Activated naive CD4-positive, alpha-beta T cell treated with anti-CD3 and anti-CD28 coated beads for 36 hours (primary cell): ENCODE measurements at regions not wholly inside any gene's neighbourhood (a gene's known extent, or its start where the extent isn't known, plus 50 kb on each side); places are given as distances from the start of the nearest gene placed in this dataset.

Source experiments
- CTCF ChIA-PET: fragments of 350-600 bp; sonication (Branson Sonifier 250); formaldehyde crosslinking; loops from one replicate; lab custom pipeline; 2021; ENCODE audit warnings: antibody characterized with exemption; lab: Charles Lee
- DNase-seq: peaks from one replicate; pipeline ENCODE4 v3.0.0-alpha.2; 2020
- H3K27ac Mint-ChIP-seq: one replicate; pipeline ENCODE4 v1.8.0; 2021; ENCODE audit warnings: mild to moderate bottlenecking, mixed read lengths
- H3K27me3 Mint-ChIP-seq: one replicate; pipeline ENCODE4 v1.8.0; 2021; ENCODE audit warnings: low read depth, mixed read lengths
- H3K36me3 Mint-ChIP-seq: one replicate; pipeline ENCODE4 v1.8.0; 2021; ENCODE audit warnings: low read depth, mixed read lengths
- H3K4me1 Mint-ChIP-seq: one replicate; pipeline ENCODE4 v1.8.0; 2021; ENCODE audit warnings: low read depth, mixed read lengths
- H3K4me3 Mint-ChIP-seq: one replicate; pipeline ENCODE4 v1.8.0; 2021; ENCODE audit warnings: mild to moderate bottlenecking, moderate library complexity, mixed read lengths
- H3K9me3 Mint-ChIP-seq: one replicate; pipeline ENCODE4 v1.8.0; 2021; ENCODE audit warnings: mixed read lengths
- intact Hi-C: fragments of 100-400 bp; cut with micrococcal nuclease; formaldehyde crosslinking; loops from one replicate; pipeline ENCODE4 v1.15.1; 2023

DNA sequence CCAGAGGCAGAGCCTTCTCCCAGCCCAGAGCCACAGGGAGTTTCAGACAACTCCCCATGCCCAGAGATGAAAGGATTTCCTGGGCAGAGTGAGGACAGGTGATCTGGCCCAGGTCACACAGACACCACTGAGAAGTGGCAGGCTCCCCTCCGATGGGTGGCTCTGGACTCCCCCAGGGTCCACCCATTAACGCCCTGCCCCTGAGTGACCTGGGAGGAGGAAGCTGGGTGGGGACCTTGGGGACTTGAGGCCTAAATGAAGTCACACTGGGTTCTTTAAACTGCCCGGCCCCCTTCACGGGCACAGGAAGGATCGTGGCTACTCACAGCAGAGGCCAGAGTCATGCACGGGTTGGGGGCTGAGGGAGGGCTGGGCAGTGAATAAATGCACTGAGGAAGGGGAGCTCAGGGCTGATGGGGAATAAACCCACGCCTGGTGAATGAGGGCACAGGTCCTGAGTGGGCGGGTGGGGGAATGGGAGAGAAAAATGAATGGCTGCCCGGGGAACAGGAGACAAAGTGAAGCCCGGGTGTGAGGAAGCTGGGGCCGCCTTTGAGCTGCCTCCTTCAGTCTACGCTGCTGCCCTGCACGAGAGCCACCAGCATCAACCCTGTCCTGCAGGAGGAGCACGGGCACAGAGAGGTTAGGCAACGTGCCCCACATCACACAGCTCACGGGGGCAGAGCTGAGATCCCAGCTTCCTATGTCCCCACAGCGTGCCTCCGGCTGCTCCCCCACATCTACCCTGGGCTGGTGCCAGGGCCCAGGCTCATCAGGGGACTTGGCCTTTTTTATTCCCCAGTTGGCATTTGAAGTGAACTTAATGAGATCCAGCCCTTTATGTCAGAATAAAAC is 404.3 kb downstream of the MATN1 start:
- intact Hi-C loops: no loop called here
- H3K27me3 Mint-ChIP-seq: peaks cover 7% of the 10 kb centered on the region
- no peak overlapping the region for H3K4me3 Mint-ChIP-seq
- no peaks in the 10 kb centered on the region for H3K9me3 Mint-ChIP-seq
- DNase-seq: no peak
- CTCF ChIA-PET: no interaction called here
- H3K36me3 Mint-ChIP-seq: no peaks in the 10 kb centered on the region
- H3K4me1 Mint-ChIP-seq: no peaks in the 10 kb centered on the region
- H3K27ac Mint-ChIP-seq: no peak overlapping the region

DNA sequence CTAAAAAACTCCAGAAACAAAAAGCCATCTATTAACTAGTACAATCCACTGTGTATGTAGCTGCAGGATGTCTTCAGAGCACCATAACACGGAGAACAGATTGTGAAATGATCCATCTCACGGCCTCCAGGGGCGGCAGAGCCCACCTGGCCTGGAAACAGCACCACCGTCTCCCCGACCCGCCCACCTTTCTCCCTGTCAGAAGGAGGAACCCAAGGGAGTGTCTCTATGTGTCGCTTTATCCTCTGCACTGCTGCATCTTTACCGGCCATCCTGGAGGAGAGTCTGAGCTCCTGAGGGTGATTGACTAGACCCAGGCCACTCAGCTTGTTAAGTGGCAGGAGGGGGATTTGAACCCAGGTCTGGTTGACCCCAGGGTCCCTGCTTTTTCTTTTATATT is 405.0 kb downstream of the MATN1 start:
- intact Hi-C loops: no loop called here
- CTCF ChIA-PET: no interaction called here
- Mint-ChIP-seq H3K27ac (no peak overlapping the region), H3K4me3 (no peak overlapping the region), H3K36me3 (no peaks in the 10 kb centered on the region), H3K4me1 (no peaks in the 10 kb centered on the region), H3K27me3 (peaks cover 7% of the 10 kb centered on the region), H3K9me3 (no peaks in the 10 kb centered on the region)
- DNase-seq: no peak

DNA sequence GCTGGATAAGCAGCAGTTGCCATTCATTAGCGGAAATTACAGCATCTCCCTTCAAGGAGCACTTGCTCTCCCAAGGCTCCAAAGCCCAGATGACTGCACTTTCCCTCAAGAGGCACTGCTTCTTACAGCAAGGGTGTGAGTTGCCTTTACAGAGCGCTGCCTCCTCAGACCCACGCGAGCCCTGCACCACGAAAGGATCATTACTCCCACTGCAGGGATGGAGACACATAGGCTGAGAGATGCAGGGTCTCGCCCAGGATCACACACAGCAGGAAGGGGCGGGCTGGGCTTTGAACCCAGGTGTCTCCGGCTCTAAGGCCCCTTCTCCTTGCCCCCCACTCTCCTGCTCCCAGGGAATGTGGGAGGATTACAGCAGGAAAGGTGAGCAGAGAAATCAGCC is 405.5 kb downstream of the MATN1 start:
- DNase-seq: no peak
- Mint-ChIP-seq H3K27me3 (peaks cover 7% of the 10 kb centered on the region), H3K27ac (no peak overlapping the region), H3K4me1 (no peaks in the 10 kb centered on the region), H3K36me3 (no peaks in the 10 kb centered on the region), H3K9me3 (no peaks in the 10 kb centered on the region), H3K4me3 (no peak overlapping the region)
- CTCF ChIA-PET: no interaction called here
- intact Hi-C loops: no loop called here

DNA sequence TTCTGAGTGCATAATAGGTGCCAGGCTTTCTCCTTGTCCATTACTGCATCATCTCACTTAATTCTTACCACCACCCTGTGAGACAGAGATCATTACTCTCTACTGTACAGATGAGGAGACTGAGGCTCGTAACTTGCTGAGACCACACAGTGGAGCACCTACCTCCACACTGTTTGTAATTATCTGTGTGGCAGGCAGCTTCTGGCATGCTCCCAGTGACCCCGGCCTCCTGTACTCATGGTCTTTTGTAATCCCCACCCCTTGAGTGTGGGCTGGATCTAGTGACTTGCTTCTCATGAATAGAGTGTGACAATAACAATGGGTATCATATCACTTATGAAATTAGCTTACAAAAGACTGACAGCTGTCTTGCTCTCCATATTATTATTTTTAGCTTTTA is 407.3 kb downstream of the MATN1 start:
- Mint-ChIP-seq H3K9me3 (no peaks in the 10 kb centered on the region), H3K36me3 (no peaks in the 10 kb centered on the region), H3K27me3 (peaks cover 7% of the 10 kb centered on the region), H3K4me3 (no peak overlapping the region), H3K4me1 (no peaks in the 10 kb centered on the region), H3K27ac (no peak overlapping the region)
- intact Hi-C loops: no loop called here
- CTCF ChIA-PET: no interaction called here
- DNase-seq: no peak

DNA sequence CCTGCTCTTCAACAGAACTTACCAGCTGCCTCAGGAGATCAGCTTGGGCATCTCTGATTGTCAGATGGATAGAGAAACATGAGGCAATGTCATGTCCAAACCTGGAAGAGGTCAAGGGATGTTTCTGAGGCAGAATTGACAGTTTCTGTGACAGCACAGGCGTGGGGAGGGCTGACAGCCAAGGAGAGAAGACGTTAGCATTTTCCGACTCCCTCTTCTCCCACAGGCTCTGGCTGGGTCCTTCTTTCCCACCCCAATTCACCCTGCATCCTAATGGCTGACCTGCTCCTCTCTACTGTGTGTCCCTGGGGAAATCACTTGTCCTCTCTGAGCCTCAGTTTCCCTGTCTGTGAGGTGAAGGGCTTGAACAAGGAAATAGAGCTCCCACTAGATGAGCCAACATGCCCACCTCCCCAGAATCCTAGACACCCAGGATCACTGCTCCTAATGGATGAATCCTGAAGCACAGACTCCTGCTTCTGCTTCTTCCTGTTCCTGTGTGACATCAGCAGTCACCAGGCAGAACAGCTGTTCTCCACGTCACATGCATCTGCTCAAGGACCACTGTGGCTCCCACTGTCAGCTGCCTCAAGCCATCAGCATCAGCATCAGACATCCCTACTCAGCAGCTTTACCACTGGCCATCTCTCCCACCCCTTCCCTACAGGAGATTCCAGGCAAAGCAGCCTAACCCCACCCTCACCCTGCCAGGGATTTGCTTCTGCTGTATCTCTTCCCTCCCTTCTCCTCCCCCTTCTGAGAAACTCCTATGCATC is 408.0 kb downstream of the MATN1 start:
- DNase-seq: no peak
- H3K4me1 Mint-ChIP-seq: no peaks in the 10 kb centered on the region

DNA sequence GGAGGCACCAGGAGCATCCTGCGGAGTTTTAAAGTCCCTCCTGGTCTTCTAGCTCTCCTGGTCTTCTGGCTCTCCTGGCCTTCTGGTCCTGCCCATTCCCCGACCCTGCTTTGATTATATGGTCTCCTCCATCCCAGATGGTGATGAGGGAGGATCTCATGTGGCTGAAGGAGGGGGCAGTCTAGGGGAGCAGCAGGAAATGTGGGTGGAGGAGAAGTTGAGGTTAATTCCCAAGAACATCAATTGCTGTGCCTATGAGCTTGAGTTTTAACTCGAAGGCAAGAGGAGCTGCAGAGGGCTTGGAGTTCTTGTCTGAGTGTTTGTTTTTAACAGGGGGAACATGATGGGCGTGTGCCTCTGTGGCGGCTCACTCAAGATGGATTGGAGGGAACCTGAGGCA is 408.8 kb downstream of the MATN1 start:
- H3K27me3 Mint-ChIP-seq: peaks cover 5% of the 10 kb centered on the region
- CTCF ChIA-PET: no interaction called here

More for the DNA sequence above, 408.0 kb downstream of the MATN1 start:
- CTCF ChIA-PET: no interaction called here
- Mint-ChIP-seq H3K27me3 (peaks cover 7% of the 10 kb centered on the region), H3K9me3 (no peaks in the 10 kb centered on the region), H3K36me3 (no peaks in the 10 kb centered on the region), H3K27ac (no peak overlapping the region), H3K4me3 (no peak overlapping the region)
- intact Hi-C loops: no loop called here

DNA sequence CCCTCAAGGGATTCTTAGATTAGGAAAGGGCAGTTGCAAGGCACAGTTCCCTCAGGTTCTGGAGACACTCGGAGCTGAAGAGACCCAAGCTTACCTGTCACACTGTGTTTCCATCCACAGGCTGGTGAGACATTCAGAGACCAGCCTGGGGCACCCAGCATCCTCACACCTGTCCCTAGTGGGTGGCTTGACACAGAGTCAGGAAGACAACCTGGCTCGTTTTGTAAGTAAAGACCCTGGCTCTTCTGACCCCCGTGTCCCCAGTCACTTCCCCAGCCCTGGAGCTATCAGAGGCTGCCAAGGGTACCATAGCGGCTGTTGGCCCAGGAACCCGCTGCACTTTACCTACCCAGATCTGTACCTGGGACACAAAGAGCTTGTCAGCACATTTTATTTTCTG is 409.8 kb downstream of the MATN1 start:
- intact Hi-C loops: no loop called here
- CTCF ChIA-PET: no interaction called here
- Mint-ChIP-seq H3K4me3 (no peak overlapping the region), H3K9me3 (no peaks in the 10 kb centered on the region), H3K36me3 (no peaks in the 10 kb centered on the region), H3K4me1 (no peaks in the 10 kb centered on the region), H3K27ac (no peak overlapping the region), H3K27me3 (peaks cover 3% of the 10 kb centered on the region)
- no peak for DNase-seq

More for the DNA sequence above, 408.8 kb downstream of the MATN1 start:
- H3K4me3 Mint-ChIP-seq: no peak overlapping the region
- H3K4me1 Mint-ChIP-seq: no peaks in the 10 kb centered on the region
- DNase-seq: no peak
- no peaks in the 10 kb centered on the region for H3K36me3 Mint-ChIP-seq
- intact Hi-C loops: no loop called here
- H3K27ac Mint-ChIP-seq: no peak overlapping the region
- H3K9me3 Mint-ChIP-seq: no peaks in the 10 kb centered on the region

DNA sequence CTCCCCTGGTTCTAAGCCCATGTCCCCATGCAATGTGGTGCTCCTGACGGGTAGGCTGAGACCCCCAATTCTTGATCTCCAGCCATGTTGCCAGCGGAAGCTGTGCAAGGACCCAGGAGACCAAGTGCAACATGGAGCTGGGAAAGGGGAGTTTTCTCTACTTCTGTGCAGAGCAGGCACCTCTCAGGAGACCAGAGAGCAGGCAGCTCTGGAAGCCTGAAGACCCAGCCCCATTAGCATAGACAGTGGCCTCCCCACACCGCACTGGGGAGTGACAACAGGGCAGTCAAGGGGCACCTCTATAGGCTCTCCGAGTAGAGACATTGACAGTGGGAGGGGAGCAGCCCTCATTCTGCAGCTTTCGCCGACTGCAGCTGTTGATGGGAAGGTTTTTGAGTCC is 410.2 kb downstream of the MATN1 start:
- intact Hi-C loops: no loop called here
- CTCF ChIA-PET: no interaction called here
- Mint-ChIP-seq H3K9me3 (no peaks in the 10 kb centered on the region), H3K27me3 (peaks cover 5% of the 10 kb centered on the region), H3K4me3 (no peak overlapping the region), H3K4me1 (no peaks in the 10 kb centered on the region), H3K36me3 (no peaks in the 10 kb centered on the region), H3K27ac (no peak overlapping the region)
- DNase-seq: no peak

DNA sequence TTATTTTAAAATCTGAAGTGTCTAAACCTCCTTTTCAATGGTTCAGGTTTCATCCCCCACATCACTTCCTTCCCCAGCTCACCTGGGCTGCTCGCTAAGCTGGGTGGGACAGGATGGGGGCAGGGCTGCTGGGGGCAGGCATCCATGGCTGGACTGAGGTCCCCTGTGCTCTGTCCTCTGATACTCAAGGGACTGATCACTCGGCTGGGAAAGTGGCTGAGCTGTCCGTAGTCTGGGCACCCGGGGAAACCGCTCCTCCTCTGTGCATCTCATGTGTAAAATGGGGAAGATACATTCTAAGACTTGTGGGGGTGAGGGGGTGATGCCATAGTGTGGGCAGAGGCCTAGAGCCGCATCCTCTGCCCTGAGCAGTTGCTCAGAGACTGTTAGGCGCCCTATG is 411.2 kb downstream of the MATN1 start:
- H3K4me1 Mint-ChIP-seq: no peaks in the 10 kb centered on the region
- CTCF ChIA-PET: no interaction called here

DNA sequence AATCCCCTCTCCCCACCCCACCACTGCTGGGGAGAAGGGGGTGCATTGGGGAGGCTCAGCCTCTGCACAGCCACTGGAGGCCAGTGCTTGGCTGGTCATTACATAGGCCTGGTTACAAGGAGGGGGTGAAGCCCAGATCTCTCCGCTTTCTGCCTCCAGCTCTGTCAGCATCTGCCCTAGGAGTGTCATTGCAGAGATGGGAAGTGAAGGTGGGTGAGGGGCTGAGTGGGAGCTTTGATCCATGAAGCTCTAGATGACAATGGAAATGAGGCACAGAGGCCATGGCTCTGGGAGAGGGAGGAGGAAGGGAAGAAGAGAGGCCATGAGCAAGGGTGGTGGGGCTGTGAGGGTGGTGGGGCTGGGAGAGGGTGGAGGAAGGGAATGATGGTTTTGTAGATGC is 411.6 kb downstream of the MATN1 start:
- Mint-ChIP-seq H3K27ac (no peak overlapping the region), H3K4me3 (no peak overlapping the region), H3K4me1 (no peaks in the 10 kb centered on the region), H3K36me3 (no peaks in the 10 kb centered on the region), H3K9me3 (no peaks in the 10 kb centered on the region), H3K27me3 (peaks cover 11% of the 10 kb centered on the region)
- CTCF ChIA-PET: no interaction called here
- no peak for DNase-seq
- intact Hi-C loops: no loop called here

More for the DNA sequence above, 411.2 kb downstream of the MATN1 start:
- intact Hi-C loops: no loop called here
- Mint-ChIP-seq H3K9me3 (no peaks in the 10 kb centered on the region), H3K4me3 (no peak overlapping the region), H3K27me3 (peaks cover 10% of the 10 kb centered on the region), H3K36me3 (no peaks in the 10 kb centered on the region), H3K27ac (no peak overlapping the region)
- no peak for DNase-seq

DNA sequence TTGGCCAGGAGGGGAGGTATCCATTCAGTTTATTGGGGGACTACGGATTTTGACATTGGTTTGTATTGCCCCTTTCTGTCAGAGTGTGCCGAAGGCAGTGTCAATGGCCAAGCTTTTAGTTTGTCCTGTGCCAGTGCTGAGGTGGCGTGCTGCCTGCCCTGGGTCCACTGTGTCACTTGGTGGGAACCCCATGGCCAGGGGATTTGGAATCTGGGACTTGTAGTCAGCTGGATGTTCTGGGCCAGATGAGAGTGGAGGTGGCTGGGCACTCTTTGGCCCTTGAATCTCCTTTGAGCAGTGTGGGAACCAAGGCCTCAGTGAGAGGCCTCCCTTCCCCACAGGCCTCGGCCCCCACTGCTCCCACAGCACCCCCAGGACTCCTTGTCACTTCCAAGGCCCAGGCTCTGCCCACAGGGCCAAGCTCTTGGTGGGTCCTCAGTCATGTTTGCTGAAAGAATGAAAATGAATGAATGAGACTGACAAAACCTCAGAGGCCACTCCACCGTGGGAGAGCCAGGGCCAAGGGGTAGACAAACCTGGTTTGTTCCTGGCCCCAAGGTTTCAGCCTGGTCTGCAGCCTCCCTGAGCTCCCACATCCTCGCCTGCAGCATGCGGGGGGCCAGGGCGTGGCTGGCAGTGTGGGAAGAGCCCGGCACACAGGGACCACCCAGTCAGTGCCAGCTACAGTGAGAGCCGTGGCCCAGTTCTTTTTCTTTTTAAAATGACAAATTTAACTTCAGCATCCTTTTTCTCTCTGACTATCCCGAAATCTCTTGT is 412.2 kb downstream of the MATN1 start:
- Mint-ChIP-seq H3K4me3 (no peak overlapping the region), H3K27ac (no peak overlapping the region), H3K27me3 (peaks cover 11% of the 10 kb centered on the region), H3K36me3 (no peaks in the 10 kb centered on the region), H3K4me1 (no peaks in the 10 kb centered on the region), H3K9me3 (no peaks in the 10 kb centered on the region)
- CTCF ChIA-PET: no interaction called here
- no peak for DNase-seq
- intact Hi-C loops: no loop called here

DNA sequence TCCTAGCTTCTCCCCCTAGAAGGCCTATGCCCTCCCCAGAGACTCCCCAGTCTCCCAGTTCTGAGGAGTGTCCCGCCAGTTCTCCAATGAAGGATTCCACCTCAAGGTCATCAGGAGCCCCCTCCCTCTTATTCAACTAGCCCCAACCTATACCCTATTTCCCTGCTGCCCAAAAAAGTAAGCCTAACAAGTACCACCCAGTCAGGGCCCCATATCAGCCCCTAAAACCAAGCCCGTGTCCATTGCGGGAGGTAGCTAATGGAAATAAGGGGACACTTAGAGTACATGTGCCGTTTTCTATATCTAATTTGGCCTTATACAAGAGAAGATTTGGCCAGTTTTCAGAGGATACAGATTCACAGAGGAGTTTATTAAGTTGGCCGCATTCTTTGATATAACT is 416.2 kb downstream of the MATN1 start:
- Mint-ChIP-seq H3K27ac (no peak overlapping the region), H3K4me3 (no peak overlapping the region), H3K9me3 (no peaks in the 10 kb centered on the region), H3K36me3 (no peaks in the 10 kb centered on the region), H3K4me1 (no peaks in the 10 kb centered on the region), H3K27me3 (peaks cover 13% of the 10 kb centered on the region)
- CTCF ChIA-PET: interaction anchor here (1.0 kb wide), 1 partner anchor 73 kb away, joined by 3 read pairs; no protein-coding TSS in a partner anchor
- DNase-seq: no peak
- intact Hi-C loops: no loop called here
